RCC 7860 (cell line): ENCODE measurements at regions not wholly inside any gene's neighbourhood (a gene's known extent, or its start where the extent isn't known, plus 50 kb on each side); places are given as distances from the start of the nearest gene placed in this dataset.
A peak's percentile ranks its signal among the peaks of the same experiment; 100 is the strongest.

Source experiments
- DNase-seq: peaks from one replicate; pipeline ENCODE4 v3.0.0-alpha.2; 2015; ENCODE audit warnings: low spot score
- FAIRE-seq: peaks from 2 replicates; lab custom pipeline; 2012; peaks lifted over from hg19 to GRCh38; lab: Jason Lieb, UNC

- FAIRE-seq (no peak), DNase-seq (no peak)
Measured at GRCh38 chr17:413706-414380, 61.2 kb upstream of the RPH3AL start.

GRCh38 chr17:413016-413350, 60.4 kb upstream of the RPH3AL start:
- DNase-seq (no peak), FAIRE-seq (no peak)

GRCh38 chr17:412211-413015, 59.8 kb upstream of the RPH3AL start:
- DNase-seq, result peak; percentile 40
- peak; percentile 39 for FAIRE-seq

- peak; percentile 15 for DNase-seq
Measured at GRCh38 chr17:411421-412120, 59.0 kb upstream of the RPH3AL start.

GRCh38 chr17:410543-411401, 58.2 kb upstream of the RPH3AL start:
- peak; percentile 24 for DNase-seq
- FAIRE-seq, result no peak

More at GRCh38 chr17:411421-412120, 59.0 kb upstream of the RPH3AL start:
- no peak for FAIRE-seq

GRCh38 chr17:409848-410542, 57.4 kb upstream of the RPH3AL start:
- peak; percentile 99 for DNase-seq
- peak; percentile 91 for FAIRE-seq

GRCh38 chr17:409308-409847, 56.8 kb upstream of the RPH3AL start:
- FAIRE-seq (no peak), DNase-seq (no peak)

- DNase-seq, result no peak
- no peak for FAIRE-seq
Measured at GRCh38 chr17:404703-405102, 52.1 kb upstream of the RPH3AL start.
